ENCODE measurements at regions not wholly inside any gene's neighbourhood (a gene's known extent, or its start where the extent isn't known, plus 50 kb on each side); places are given as distances from the start of the nearest gene placed in this dataset.

GRCh38 chr18:78656346-78656925 is 323.2 kb upstream of the SALL3 start:
- DNase-seq = no peak

- DNase-seq = no peak
Measured at GRCh38 chr18:78658531-78658930, 321.1 kb upstream of the SALL3 start.

GRCh38 chr18:78659057-78659456 is 320.6 kb upstream of the SALL3 start:
- no peak for DNase-seq

GRCh38 chr18:78659748-78660147 is 319.9 kb upstream of the SALL3 start:
- DNase-seq = no peak

- no peak for DNase-seq
Measured at GRCh38 chr18:78660311-78660710, 319.3 kb upstream of the SALL3 start.

GRCh38 chr18:78661316-78661715 is 318.3 kb upstream of the SALL3 start:
- no peak for DNase-seq

GRCh38 chr18:78662879-78663278 is 316.7 kb upstream of the SALL3 start:
- no peak for DNase-seq

GRCh38 chr18:78664048-78664447 is 315.6 kb upstream of the SALL3 start:
- no peak for DNase-seq

- DNase-seq = no peak
Measured at GRCh38 chr18:78664848-78665247, 314.8 kb upstream of the SALL3 start.

GRCh38 chr18:78665644-78666043 is 314.0 kb upstream of the SALL3 start:
- no peak for DNase-seq

GRCh38 chr18:78666666-78667335 is 312.8 kb upstream of the SALL3 start:
- DNase-seq = no peak

GRCh38 chr18:78670778-78671391 is 308.7 kb upstream of the SALL3 start:
- no peak for DNase-seq

GRCh38 chr18:78671551-78671950 is 308.1 kb upstream of the SALL3 start:
- no peak for DNase-seq

GRCh38 chr18:78672862-78673446 is 306.7 kb upstream of the SALL3 start:
- peak; percentile 21 for DNase-seq

- no peak for DNase-seq
Measured at GRCh38 chr18:78673516-78674321, 305.9 kb upstream of the SALL3 start.

GRCh38 chr18:78675231-78675630 is 304.4 kb upstream of the SALL3 start:
- no peak for DNase-seq

GRCh38 chr18:78676622-78677482 is 302.8 kb upstream of the SALL3 start:
- no peak for DNase-seq

GRCh38 chr18:78677483-78678317 is 301.9 kb upstream of the SALL3 start:
- DNase-seq = no peak

GRCh38 chr18:78678318-78678695 is 301.3 kb upstream of the SALL3 start:
- DNase-seq = no peak

- DNase-seq = no peak
Measured at GRCh38 chr18:78679031-78679430, 300.6 kb upstream of the SALL3 start.

Data from tongue (tissue), 1 donor.